Caco-2 (cell line): ENCODE measurements at regions not wholly inside any gene's neighbourhood (a gene's known extent, or its start where the extent isn't known, plus 50 kb on each side); places are given as distances from the start of the nearest gene placed in this dataset.

ENCODE experiments used
- BruUV-seq: library from RNA; stranded (reverse); fragments of 400-500 nt; replicated peaks from 2 replicates; lab custom pipeline; 2021; lab: Mats Ljungman, UMichigan
- CTCF ChIA-PET: fragments of 300-600 bp; sonication (Branson Sonifier 250); formaldehyde crosslinking; loops from one replicate; lab custom pipeline; 2022; ENCODE audit warnings: antibody characterized with exemption; lab: Charles Lee
- POLR2A ChIA-PET: fragments of 300-600 bp; sonication (Branson Sonifier 250); formaldehyde crosslinking; loops from one replicate; lab custom pipeline; 2022; ENCODE audit warnings: antibody characterized with exemption; lab: Charles Lee
- DNase-seq, 2 experiments: peaks; one replicate each; pipeline versions ENCODE4 v3.0.0 to v3.0.0-alpha.2; 2020 to 2022
- H3K27me3 ChIP-seq: replicated peaks from 2 replicates; pipeline ENCODE4 v1.6.0; 2011; ENCODE audit warnings: low read length; ENCODE audit not compliant: control insufficient read depth, insufficient read depth
- H3K36me3 ChIP-seq: 2 replicates; pipeline ENCODE4 v1.5.1; 2011; ENCODE audit warnings: low read length; ENCODE audit not compliant: control insufficient read depth, insufficient read depth
- H3K4me1 ChIP-seq: fragments of 250-450 bp; sonication (Bioruptor Pico); 2 replicates; pipeline ENCODE4 v1.5.1; 2020; ENCODE audit warnings: mild to moderate bottlenecking
- H3K4me3 ChIP-seq: 2 replicates; pipeline ENCODE4 v1.5.1; 2011; ENCODE audit warnings: low read depth, mild to moderate bottlenecking, control low read depth, low read length
- H3K9me3 ChIP-seq: fragments of 250-450 bp; sonication (Bioruptor Pico); 2 replicates; pipeline ENCODE4 v1.5.1; 2020; ENCODE audit warnings: mild to moderate bottlenecking, moderate library complexity
- H3K27ac Mint-ChIP-seq: one replicate; pipeline ENCODE4 v1.8.0; 2022; ENCODE audit warnings: mixed read lengths; ENCODE audit not compliant: unreplicated experiment
- H3K27me3 Mint-ChIP-seq: one replicate; pipeline ENCODE4 v1.8.0; 2022; ENCODE audit warnings: mixed read lengths; ENCODE audit not compliant: insufficient read depth, unreplicated experiment
- H3K36me3 Mint-ChIP-seq: one replicate; pipeline ENCODE4 v1.8.0; 2022; ENCODE audit warnings: mild to moderate bottlenecking, mixed read lengths; ENCODE audit not compliant: insufficient read depth, unreplicated experiment
- H3K4me1 Mint-ChIP-seq: one replicate; pipeline ENCODE4 v1.8.0; 2022; ENCODE audit warnings: low read depth, mixed read lengths; ENCODE audit not compliant: unreplicated experiment
- H3K4me3 Mint-ChIP-seq: one replicate; pipeline ENCODE4 v1.8.0; 2022; ENCODE audit warnings: mild to moderate bottlenecking, moderate library complexity, mixed read lengths; ENCODE audit not compliant: unreplicated experiment
- H3K9me3 Mint-ChIP-seq: one replicate; pipeline ENCODE4 v1.8.0; 2022; ENCODE audit warnings: mixed read lengths; ENCODE audit not compliant: unreplicated experiment
- intact Hi-C: fragments of 100-400 bp; cut with micrococcal nuclease; formaldehyde crosslinking; loops from one replicate; pipeline ENCODE4 v1.10.0; 2022; ENCODE audit not compliant: unreplicated experiment
- TF ChIP-seq, protein P1 (sequence below), 2 experiments: fragments of 200-600 bp in 1 of 2; IDR thresholded peaks; 1 replicate in 1 of 2; 2 replicates in 1 of 2; pipeline versions ENCODE4 v1.5.1 to v1.8.0; 2011 to 2022; ENCODE audit warnings: antibody characterized with exemption in 1 of 2, control low read depth in 1 of 2, inconsistent platforms in 1 of 2, low read depth in 1 of 2, low read length in 1 of 2, mild to moderate bottlenecking in 1 of 2, moderate library complexity in 1 of 2; ENCODE audit not compliant: insufficient read depth in 1 of 2, severe bottlenecking in 1 of 2, unreplicated experiment in 1 of 2

DNA sequence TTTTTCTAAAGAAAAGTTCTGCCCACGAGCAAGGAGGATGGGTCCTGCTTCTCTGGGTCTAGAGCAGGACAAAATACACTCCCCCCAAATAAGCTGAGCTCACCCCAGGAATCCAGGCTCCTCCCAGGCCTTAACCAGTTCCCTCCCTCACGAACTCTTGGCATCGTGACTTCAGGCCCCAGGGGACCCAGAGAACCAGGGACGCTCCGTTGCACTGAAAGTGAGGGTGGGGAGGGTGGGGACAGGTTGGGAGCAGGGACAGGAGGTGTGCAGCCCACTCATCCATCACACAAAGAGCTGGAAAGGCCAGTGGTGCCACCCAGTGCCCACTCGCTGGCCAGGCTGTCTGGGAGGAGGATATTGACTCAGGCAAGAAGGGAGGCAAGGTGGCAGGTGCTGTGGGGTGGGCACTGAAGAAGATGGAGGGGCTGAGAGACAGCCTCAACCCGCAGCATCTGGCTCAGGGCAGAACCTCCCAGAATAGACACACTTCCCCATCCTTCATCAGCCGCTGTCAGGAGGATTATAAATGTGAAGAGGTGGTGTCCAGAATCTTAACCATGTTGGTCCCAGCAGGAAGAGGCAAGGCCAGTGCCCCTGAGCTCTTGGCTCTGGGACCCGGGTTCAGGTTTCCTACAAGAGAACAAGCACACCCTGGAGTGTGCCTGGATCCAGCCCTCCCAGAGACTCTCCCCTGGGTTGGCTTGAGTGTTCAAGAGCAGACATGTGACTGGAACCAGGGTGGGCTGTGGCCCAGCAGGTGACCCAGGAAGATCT is 67.9 kb upstream of the RPL38 start:
- TF ChIP-seq, protein P1, sequence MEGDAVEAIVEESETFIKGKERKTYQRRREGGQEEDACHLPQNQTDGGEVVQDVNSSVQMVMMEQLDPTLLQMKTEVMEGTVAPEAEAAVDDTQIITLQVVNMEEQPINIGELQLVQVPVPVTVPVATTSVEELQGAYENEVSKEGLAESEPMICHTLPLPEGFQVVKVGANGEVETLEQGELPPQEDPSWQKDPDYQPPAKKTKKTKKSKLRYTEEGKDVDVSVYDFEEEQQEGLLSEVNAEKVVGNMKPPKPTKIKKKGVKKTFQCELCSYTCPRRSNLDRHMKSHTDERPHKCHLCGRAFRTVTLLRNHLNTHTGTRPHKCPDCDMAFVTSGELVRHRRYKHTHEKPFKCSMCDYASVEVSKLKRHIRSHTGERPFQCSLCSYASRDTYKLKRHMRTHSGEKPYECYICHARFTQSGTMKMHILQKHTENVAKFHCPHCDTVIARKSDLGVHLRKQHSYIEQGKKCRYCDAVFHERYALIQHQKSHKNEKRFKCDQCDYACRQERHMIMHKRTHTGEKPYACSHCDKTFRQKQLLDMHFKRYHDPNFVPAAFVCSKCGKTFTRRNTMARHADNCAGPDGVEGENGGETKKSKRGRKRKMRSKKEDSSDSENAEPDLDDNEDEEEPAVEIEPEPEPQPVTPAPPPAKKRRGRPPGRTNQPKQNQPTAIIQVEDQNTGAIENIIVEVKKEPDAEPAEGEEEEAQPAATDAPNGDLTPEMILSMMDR (IDR thresholded peaks at IDR 0.05; ENCODE audit: insufficient read depth in 1 of 2, low read depth in 1 of 2, low read length in 1 of 2, severe bottlenecking in 1 of 2, unreplicated experiment in 1 of 2), result no peak
- Mint-ChIP-seq H3K27ac (no peak overlapping the region), H3K4me1 (no peaks in the 10 kb centered on the region), H3K27me3 (peaks cover 19% of the 10 kb centered on the region), H3K9me3 (peaks cover 10% of the 10 kb centered on the region), H3K36me3 (no peaks in the 10 kb centered on the region), H3K4me3 (no peak overlapping the region)
- POLR2A ChIA-PET, result no interaction called here
- no peaks in the 10 kb centered on the region for H3K36me3 ChIP-seq
- DNase-seq, result peak in 1 of 2 experiments; percentile 9
- CTCF ChIA-PET, result no interaction called here
- BruUV-seq, result no TSS peak
- H3K4me3 ChIP-seq, result no peak overlapping the region
- no peaks in the 10 kb centered on the region for H3K27me3 ChIP-seq
- no peaks in the 10 kb centered on the region for H3K4me1 ChIP-seq
- intact Hi-C loops, result no loop called here
- H3K9me3 ChIP-seq, result peaks cover 10% of the 10 kb centered on the region; the same call in 1 of the 2 replicates

DNA sequence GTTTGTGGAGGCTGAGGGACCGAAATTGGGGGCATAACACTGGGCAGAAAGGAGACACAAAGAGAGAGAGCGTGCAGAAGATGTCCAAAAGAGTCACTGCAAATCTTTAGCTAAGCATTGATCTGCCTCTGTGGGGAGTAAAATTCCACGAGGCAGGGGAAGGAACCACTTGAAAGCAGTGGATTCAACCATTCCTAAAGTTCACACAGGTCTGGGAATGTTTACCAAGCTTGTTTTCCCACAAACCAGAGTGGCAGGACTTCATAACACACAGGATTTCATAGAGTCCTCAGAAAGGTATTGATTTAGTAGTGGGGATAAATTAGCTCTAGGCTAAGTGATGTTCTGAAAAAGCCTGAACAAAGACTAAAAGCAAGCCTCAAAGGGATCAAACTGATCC is 66.1 kb upstream of the RPL38 start:
- Mint-ChIP-seq H3K9me3 (peaks cover 23% of the 10 kb centered on the region), H3K4me3 (no peak overlapping the region), H3K27ac (no peak overlapping the region), H3K27me3 (peaks cover 11% of the 10 kb centered on the region), H3K36me3 (no peaks in the 10 kb centered on the region), H3K4me1 (no peaks in the 10 kb centered on the region)
- Histone ChIP-seq H3K4me3 (no peak overlapping the region), H3K9me3 (peaks cover 19% of the 10 kb centered on the region; the same call in 1 of the 2 replicates), H3K4me1 (no peaks in the 10 kb centered on the region), H3K36me3 (no peaks in the 10 kb centered on the region), H3K27me3 (no peaks in the 10 kb centered on the region)
- BruUV-seq, result no TSS peak
- intact Hi-C loops, result no loop called here
- CTCF ChIA-PET, result no interaction called here
- POLR2A ChIA-PET, result no interaction called here
- no peak for DNase-seq
- TF ChIP-seq, protein P1 (IDR thresholded peaks at IDR 0.05; ENCODE audit: insufficient read depth in 1 of 2, low read depth in 1 of 2, low read length in 1 of 2, severe bottlenecking in 1 of 2, unreplicated experiment in 1 of 2), result no peak

DNA sequence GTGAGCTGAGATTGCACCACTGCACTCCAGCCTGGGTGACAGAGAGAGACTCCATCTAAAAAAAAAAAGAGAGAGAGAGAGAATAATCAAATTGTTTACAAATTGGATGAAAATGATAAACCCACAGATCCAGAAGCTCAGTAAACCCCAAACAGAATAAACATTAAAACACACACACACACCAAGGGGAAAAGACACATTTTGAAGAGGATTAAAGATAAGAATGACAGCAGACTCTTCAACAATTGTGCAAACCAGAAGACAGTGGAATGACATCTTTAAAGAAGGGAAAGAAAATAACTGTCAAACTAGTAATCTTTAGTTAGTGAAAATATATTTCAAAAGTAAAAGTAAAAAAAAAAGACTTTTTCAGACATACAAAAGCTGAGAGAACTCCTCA is 64.4 kb upstream of the RPL38 start:
- H3K9me3 ChIP-seq, result peaks cover 32% of the 10 kb centered on the region
- H3K9me3 Mint-ChIP-seq, result peaks cover 40% of the 10 kb centered on the region

More for the DNA sequence above, 64.4 kb upstream of the RPL38 start:
- H3K27me3 Mint-ChIP-seq, result peaks cover 2% of the 10 kb centered on the region
- H3K4me1 ChIP-seq, result no peaks in the 10 kb centered on the region
- no peaks in the 10 kb centered on the region for H3K36me3 ChIP-seq
- no peak overlapping the region for H3K4me3 Mint-ChIP-seq
- H3K4me1 Mint-ChIP-seq, result no peaks in the 10 kb centered on the region
- H3K4me3 ChIP-seq, result no peak overlapping the region
- no peak overlapping the region for H3K27ac Mint-ChIP-seq
- TF ChIP-seq, protein P1 (IDR thresholded peaks at IDR 0.05; ENCODE audit: insufficient read depth in 1 of 2, low read depth in 1 of 2, low read length in 1 of 2, severe bottlenecking in 1 of 2, unreplicated experiment in 1 of 2), result no peak
- DNase-seq, result no peak
- no peaks in the 10 kb centered on the region for H3K27me3 ChIP-seq
- POLR2A ChIA-PET, result no interaction called here
- no TSS peak for BruUV-seq
- CTCF ChIA-PET, result no interaction called here
- intact Hi-C loops, result no loop called here
- H3K36me3 Mint-ChIP-seq, result no peaks in the 10 kb centered on the region
